SW 1271 (cell line): ENCODE measurements at regions not wholly inside any gene's neighbourhood (a gene's known extent, or its start where the extent isn't known, plus 50 kb on each side); places are given as distances from the start of the nearest gene placed in this dataset.
A peak's percentile ranks its signal among the peaks of the same experiment; 100 is the strongest.

ENCODE experiments used
- DNase-seq, 2 experiments: peaks; one replicate each; lab custom pipeline; 2025; lab: John Stamatoyannopoulos, UW

GRCh38 chr10:52440612-52441285, 126.7 kb downstream of the DKK1 start:
- DNase-seq = no peak

- DNase-seq = no peak
Observed at GRCh38 chr10:52442576-52442975, 128.5 kb downstream of the DKK1 start.

GRCh38 chr10:52443419-52444388, 129.6 kb downstream of the DKK1 start:
- DNase-seq = peak in 1 of 2 experiments; percentile 35

- DNase-seq = no peak
Observed at GRCh38 chr10:52446391-52446790, 132.3 kb downstream of the DKK1 start.

GRCh38 chr10:52447931-52448353, 133.9 kb downstream of the DKK1 start:
- no peak for DNase-seq

- DNase-seq = no peak
Observed at GRCh38 chr10:52450762-52451291, 136.7 kb downstream of the DKK1 start.

GRCh38 chr10:52451817-52452216, 137.7 kb downstream of the DKK1 start:
- no peak for DNase-seq

GRCh38 chr10:52452600-52453493, 138.8 kb downstream of the DKK1 start:
- no peak for DNase-seq

- DNase-seq = no peak
Observed at GRCh38 chr10:52453501-52453900, 139.4 kb downstream of the DKK1 start.

- no peak for DNase-seq
Observed at GRCh38 chr10:52454491-52454890, 140.4 kb downstream of the DKK1 start.

- no peak for DNase-seq
Observed at GRCh38 chr10:52455098-52455497, 141.0 kb downstream of the DKK1 start.

- no peak for DNase-seq
Observed at GRCh38 chr10:52459097-52459496, 145.0 kb downstream of the DKK1 start.

GRCh38 chr10:52463826-52464225, 149.7 kb downstream of the DKK1 start:
- no peak for DNase-seq

GRCh38 chr10:52464368-52465124, 150.5 kb downstream of the DKK1 start:
- DNase-seq = no peak

- no peak for DNase-seq
Observed at GRCh38 chr10:52465202-52465601, 151.1 kb downstream of the DKK1 start.

- DNase-seq = no peak
Observed at GRCh38 chr10:52466464-52466863, 152.4 kb downstream of the DKK1 start.

GRCh38 chr10:52469970-52470705, 156.1 kb downstream of the DKK1 start:
- DNase-seq = no peak

GRCh38 chr10:52472406-52473146, 158.5 kb downstream of the DKK1 start:
- no peak for DNase-seq

GRCh38 chr10:52474265-52474664, 160.2 kb downstream of the DKK1 start:
- DNase-seq = no peak

- no peak for DNase-seq
Observed at GRCh38 chr10:52477305-52477704, 163.2 kb downstream of the DKK1 start.
